ENCODE measurements at regions not wholly inside any gene's neighbourhood (a gene's known extent, or its start where the extent isn't known, plus 50 kb on each side); places are given as distances from the start of the nearest gene placed in this dataset.

DNA sequence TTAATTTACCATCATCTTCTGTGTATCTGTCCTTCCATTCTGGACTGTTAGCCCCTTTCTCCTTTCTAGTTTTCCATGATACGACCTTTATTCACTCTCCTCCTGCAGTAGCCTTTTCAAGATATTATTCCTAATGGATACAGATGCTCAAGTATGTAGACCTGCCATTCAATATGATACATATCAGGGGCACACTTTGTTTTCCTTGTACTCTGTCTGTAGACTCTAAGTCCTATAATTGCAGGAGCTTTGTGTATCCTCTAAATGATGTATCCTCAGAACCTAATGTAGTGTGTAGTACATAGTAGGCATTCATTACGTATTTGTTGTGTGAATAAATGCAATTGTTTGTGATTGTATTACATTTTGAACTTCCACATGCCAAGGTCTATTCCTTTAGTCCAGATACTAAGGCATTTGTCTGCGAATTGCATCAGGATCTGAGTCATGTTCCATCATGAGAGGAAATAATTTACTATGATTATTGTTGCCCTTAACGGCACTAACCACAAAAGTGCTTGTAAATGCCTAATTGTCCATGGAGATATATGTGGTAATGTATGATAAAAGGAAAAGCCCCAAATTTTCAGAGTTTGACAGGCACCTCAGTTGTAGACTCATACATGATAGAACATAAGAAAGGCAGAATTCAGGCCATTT, 57.1 kb upstream of the IZUMO3 start:
- no peak overlapping the region for H3K27ac Mint-ChIP-seq
- H3K27me3 Mint-ChIP-seq (ENCODE audit: low read depth) = peaks cover 4% of the 10 kb centered on the region
- H3K4me3 Mint-ChIP-seq = no peak overlapping the region

More for the DNA sequence above, 57.1 kb upstream of the IZUMO3 start:
- TF ChIP-seq, protein P1, sequence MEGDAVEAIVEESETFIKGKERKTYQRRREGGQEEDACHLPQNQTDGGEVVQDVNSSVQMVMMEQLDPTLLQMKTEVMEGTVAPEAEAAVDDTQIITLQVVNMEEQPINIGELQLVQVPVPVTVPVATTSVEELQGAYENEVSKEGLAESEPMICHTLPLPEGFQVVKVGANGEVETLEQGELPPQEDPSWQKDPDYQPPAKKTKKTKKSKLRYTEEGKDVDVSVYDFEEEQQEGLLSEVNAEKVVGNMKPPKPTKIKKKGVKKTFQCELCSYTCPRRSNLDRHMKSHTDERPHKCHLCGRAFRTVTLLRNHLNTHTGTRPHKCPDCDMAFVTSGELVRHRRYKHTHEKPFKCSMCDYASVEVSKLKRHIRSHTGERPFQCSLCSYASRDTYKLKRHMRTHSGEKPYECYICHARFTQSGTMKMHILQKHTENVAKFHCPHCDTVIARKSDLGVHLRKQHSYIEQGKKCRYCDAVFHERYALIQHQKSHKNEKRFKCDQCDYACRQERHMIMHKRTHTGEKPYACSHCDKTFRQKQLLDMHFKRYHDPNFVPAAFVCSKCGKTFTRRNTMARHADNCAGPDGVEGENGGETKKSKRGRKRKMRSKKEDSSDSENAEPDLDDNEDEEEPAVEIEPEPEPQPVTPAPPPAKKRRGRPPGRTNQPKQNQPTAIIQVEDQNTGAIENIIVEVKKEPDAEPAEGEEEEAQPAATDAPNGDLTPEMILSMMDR (IDR thresholded peaks at IDR 0.05; ENCODE audit: unreplicated experiment) = no peak
- no peak for DNase-seq (ENCODE audit: low spot score in 2 of 2, unreplicated experiment in 2 of 2)
- Mint-ChIP-seq H3K36me3 (no peaks in the 10 kb centered on the region), H3K9me3 (no peaks in the 10 kb centered on the region), H3K4me1 (peaks cover 6% of the 10 kb centered on the region)

Measured in mesothelial cell of epicardium (in vitro differentiated cells).